ENCODE measurements at regions not wholly inside any gene's neighbourhood (a gene's known extent, or its start where the extent isn't known, plus 50 kb on each side); places are given as distances from the start of the nearest gene placed in this dataset.
A peak's percentile ranks its signal among the peaks of the same experiment; 100 is the strongest.

GRCh38 chr7:96534221-96534620 lies 175.4 kb downstream of the SEM1 start:
- H3K36me3 Mint-ChIP-seq (ENCODE audit: low read depth): no peaks in the 10 kb centered on the region
- no peak overlapping the region for H3K27ac Mint-ChIP-seq
- H3K9me3 Mint-ChIP-seq: no peaks in the 10 kb centered on the region
- no peak for ATAC-seq (replicated peaks)
- peaks cover 23% of the 10 kb centered on the region for H3K27me3 Mint-ChIP-seq
- no peaks in the 10 kb centered on the region for H3K4me1 Mint-ChIP-seq
- no peak overlapping the region for H3K4me3 Mint-ChIP-seq

GRCh38 chr7:96532428-96532935 lies 177.2 kb downstream of the SEM1 start:
- Mint-ChIP-seq H3K9me3 (no peaks in the 10 kb centered on the region), H3K4me3 (no peak overlapping the region), H3K27ac (no peak overlapping the region), H3K27me3 (peaks cover 26% of the 10 kb centered on the region), H3K4me1 (no peaks in the 10 kb centered on the region), H3K36me3 (ENCODE audit: low read depth) (no peaks in the 10 kb centered on the region)
- no peak for ATAC-seq (replicated peaks)

- Mint-ChIP-seq H3K27ac (no peak overlapping the region), H3K4me1 (no peaks in the 10 kb centered on the region), H3K9me3 (no peaks in the 10 kb centered on the region), H3K27me3 (peaks cover 25% of the 10 kb centered on the region), H3K36me3 (ENCODE audit: low read depth) (no peaks in the 10 kb centered on the region), H3K4me3 (no peak overlapping the region)
- ATAC-seq (replicated peaks): no peak
Observed at GRCh38 chr7:96531331-96531730, 178.3 kb downstream of the SEM1 start.

- Mint-ChIP-seq H3K9me3 (no peaks in the 10 kb centered on the region), H3K4me3 (no peak overlapping the region), H3K27ac (no peak overlapping the region), H3K27me3 (peaks cover 23% of the 10 kb centered on the region), H3K36me3 (ENCODE audit: low read depth) (no peaks in the 10 kb centered on the region), H3K4me1 (no peaks in the 10 kb centered on the region)
- no peak for ATAC-seq (replicated peaks)
Observed at GRCh38 chr7:96530786-96531185, 178.9 kb downstream of the SEM1 start.

GRCh38 chr7:96527133-96527827 lies 182.4 kb downstream of the SEM1 start:
- no peaks in the 10 kb centered on the region for H3K9me3 Mint-ChIP-seq
- H3K27ac Mint-ChIP-seq: no peak overlapping the region
- no peaks in the 10 kb centered on the region for H3K4me1 Mint-ChIP-seq
- peaks cover 24% of the 10 kb centered on the region for H3K27me3 Mint-ChIP-seq
- H3K4me3 Mint-ChIP-seq: no peak overlapping the region
- no peak for ATAC-seq (replicated peaks)
- H3K36me3 Mint-ChIP-seq (ENCODE audit: low read depth): no peaks in the 10 kb centered on the region

GRCh38 chr7:96526496-96526895 lies 183.2 kb downstream of the SEM1 start:
- peaks cover 24% of the 10 kb centered on the region for H3K27me3 Mint-ChIP-seq
- no peaks in the 10 kb centered on the region for H3K36me3 Mint-ChIP-seq (ENCODE audit: low read depth)
- H3K4me1 Mint-ChIP-seq: no peaks in the 10 kb centered on the region
- H3K4me3 Mint-ChIP-seq: no peak overlapping the region
- ATAC-seq (replicated peaks): no peak
- no peaks in the 10 kb centered on the region for H3K9me3 Mint-ChIP-seq
- H3K27ac Mint-ChIP-seq: no peak overlapping the region

GRCh38 chr7:96521068-96521894 lies 188.4 kb downstream of the SEM1 start:
- Mint-ChIP-seq H3K4me1 (no peaks in the 10 kb centered on the region), H3K36me3 (ENCODE audit: low read depth) (no peaks in the 10 kb centered on the region), H3K9me3 (no peaks in the 10 kb centered on the region), H3K4me3 (no peak overlapping the region), H3K27ac (no peak overlapping the region), H3K27me3 (peaks cover 25% of the 10 kb centered on the region)
- no peak for ATAC-seq (replicated peaks)

GRCh38 chr7:96508371-96508770 lies 186.5 kb upstream of the SLC25A13 start:
- no peaks in the 10 kb centered on the region for H3K4me1 Mint-ChIP-seq
- no peak overlapping the region for H3K27ac Mint-ChIP-seq
- no peaks in the 10 kb centered on the region for H3K9me3 Mint-ChIP-seq
- no peak overlapping the region for H3K4me3 Mint-ChIP-seq
- no peak for ATAC-seq (replicated peaks)
- H3K27me3 Mint-ChIP-seq: peaks cover 23% of the 10 kb centered on the region
- H3K36me3 Mint-ChIP-seq (ENCODE audit: low read depth): no peaks in the 10 kb centered on the region

- Mint-ChIP-seq H3K27ac (no peak overlapping the region), H3K9me3 (no peaks in the 10 kb centered on the region)
Observed at GRCh38 chr7:96503597-96503996, 181.7 kb upstream of the SLC25A13 start.

GRCh38 chr7:96501318-96501717 lies 179.4 kb upstream of the SLC25A13 start:
- Mint-ChIP-seq H3K27me3 (no peaks in the 10 kb centered on the region), H3K27ac (no peak overlapping the region)

More at GRCh38 chr7:96503597-96503996, 181.7 kb upstream of the SLC25A13 start:
- Mint-ChIP-seq H3K27me3 (peaks cover 6% of the 10 kb centered on the region), H3K4me1 (no peaks in the 10 kb centered on the region), H3K36me3 (ENCODE audit: low read depth) (no peaks in the 10 kb centered on the region), H3K4me3 (no peak overlapping the region)
- no peak for ATAC-seq (replicated peaks)

GRCh38 chr7:96499532-96499931 lies 177.6 kb upstream of the SLC25A13 start:
- Mint-ChIP-seq H3K27me3 (peaks cover under 1% of the 10 kb centered on the region), H3K4me1 (peaks cover 5% of the 10 kb centered on the region), H3K4me3 (no peak overlapping the region), H3K27ac (no peak overlapping the region), H3K9me3 (no peaks in the 10 kb centered on the region), H3K36me3 (ENCODE audit: low read depth) (no peaks in the 10 kb centered on the region)
- ATAC-seq (replicated peaks): no peak

More at GRCh38 chr7:96501318-96501717, 179.4 kb upstream of the SLC25A13 start:
- Mint-ChIP-seq H3K4me1 (no peaks in the 10 kb centered on the region), H3K36me3 (ENCODE audit: low read depth) (no peaks in the 10 kb centered on the region), H3K9me3 (no peaks in the 10 kb centered on the region), H3K4me3 (no peak overlapping the region)
- no peak for ATAC-seq (replicated peaks)

GRCh38 chr7:96497567-96497966 lies 175.7 kb upstream of the SLC25A13 start:
- H3K4me1 Mint-ChIP-seq: peaks cover 5% of the 10 kb centered on the region
- no peaks in the 10 kb centered on the region for H3K36me3 Mint-ChIP-seq (ENCODE audit: low read depth)
- H3K4me3 Mint-ChIP-seq: no peak overlapping the region
- ATAC-seq (replicated peaks): no peak
- peaks cover 9% of the 10 kb centered on the region for H3K27me3 Mint-ChIP-seq
- H3K27ac Mint-ChIP-seq: no peak overlapping the region
- H3K9me3 Mint-ChIP-seq: no peaks in the 10 kb centered on the region

- Mint-ChIP-seq H3K9me3 (no peaks in the 10 kb centered on the region), H3K27me3 (peaks cover 9% of the 10 kb centered on the region), H3K4me1 (peaks cover 5% of the 10 kb centered on the region), H3K4me3 (peak overlapping the region; percentile 59), H3K36me3 (ENCODE audit: low read depth) (no peaks in the 10 kb centered on the region), H3K27ac (peak overlapping the region; percentile 90)
- ATAC-seq (replicated peaks): peak; percentile 92
Observed at GRCh38 chr7:96495751-96496216, 173.9 kb upstream of the SLC25A13 start.

- Mint-ChIP-seq H3K9me3 (no peaks in the 10 kb centered on the region), H3K27me3 (no peaks in the 10 kb centered on the region), H3K4me3 (no peak overlapping the region), H3K27ac (no peak overlapping the region), H3K36me3 (ENCODE audit: low read depth) (no peaks in the 10 kb centered on the region), H3K4me1 (no peaks in the 10 kb centered on the region)
- ATAC-seq (replicated peaks): no peak
Observed at GRCh38 chr7:96486681-96487080, 164.8 kb upstream of the SLC25A13 start.

- Mint-ChIP-seq H3K4me1 (no peaks in the 10 kb centered on the region), H3K27ac (no peak overlapping the region), H3K9me3 (no peaks in the 10 kb centered on the region), H3K4me3 (no peak overlapping the region), H3K27me3 (no peaks in the 10 kb centered on the region), H3K36me3 (ENCODE audit: low read depth) (no peaks in the 10 kb centered on the region)
- no peak for ATAC-seq (replicated peaks)
Observed at GRCh38 chr7:96484845-96485244, 162.9 kb upstream of the SLC25A13 start.
